ENCODE measurements at regions not wholly inside any gene's neighbourhood (a gene's known extent, or its start where the extent isn't known, plus 50 kb on each side); places are given as distances from the start of the nearest gene placed in this dataset.

DNA sequence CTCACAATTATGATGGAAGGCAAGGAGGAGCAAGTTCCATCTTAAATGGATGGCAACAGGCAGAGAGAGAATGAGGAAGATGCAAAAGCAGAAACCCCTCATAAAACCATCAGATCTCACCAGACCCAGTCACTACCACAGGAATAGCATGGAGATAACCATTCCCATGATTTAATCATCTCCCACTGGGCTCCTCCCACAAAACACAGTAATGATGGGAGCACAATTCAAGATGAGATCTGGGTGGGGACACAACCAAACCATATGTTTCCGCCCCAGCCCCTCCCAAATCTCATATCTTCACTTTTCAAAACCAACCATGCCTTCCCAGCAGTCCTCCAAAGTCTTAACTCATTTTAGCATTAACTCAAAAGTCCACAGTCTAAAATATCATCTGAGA lies 304.0 kb downstream of the TUSC1 start:
- CTCF ChIA-PET = no interaction called here
- TF ChIP-seq, protein P1, sequence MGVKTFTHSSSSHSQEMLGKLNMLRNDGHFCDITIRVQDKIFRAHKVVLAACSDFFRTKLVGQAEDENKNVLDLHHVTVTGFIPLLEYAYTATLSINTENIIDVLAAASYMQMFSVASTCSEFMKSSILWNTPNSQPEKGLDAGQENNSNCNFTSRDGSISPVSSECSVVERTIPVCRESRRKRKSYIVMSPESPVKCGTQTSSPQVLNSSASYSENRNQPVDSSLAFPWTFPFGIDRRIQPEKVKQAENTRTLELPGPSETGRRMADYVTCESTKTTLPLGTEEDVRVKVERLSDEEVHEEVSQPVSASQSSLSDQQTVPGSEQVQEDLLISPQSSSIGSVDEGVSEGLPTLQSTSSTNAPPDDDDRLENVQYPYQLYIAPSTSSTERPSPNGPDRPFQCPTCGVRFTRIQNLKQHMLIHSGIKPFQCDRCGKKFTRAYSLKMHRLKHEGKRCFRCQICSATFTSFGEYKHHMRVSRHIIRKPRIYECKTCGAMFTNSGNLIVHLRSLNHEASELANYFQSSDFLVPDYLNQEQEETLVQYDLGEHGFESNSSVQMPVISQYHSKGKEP (tag by site-specific recombination; IDR thresholded peaks at IDR 0.05) = no peak
- no peak for TF ChIP-seq RBAK (tag by site-specific recombination; IDR thresholded peaks at IDR 0.05)
- TF ChIP-seq ZNF677 (tag by site-specific recombination; IDR thresholded peaks at IDR 0.05) = no peak
- TF ChIP-seq ZNF596 (tag by site-specific recombination; IDR thresholded peaks at IDR 0.05) = no peak
- no peak for TF ChIP-seq ZNF791 (tag by site-specific recombination; IDR thresholded peaks at IDR 0.05)

DNA sequence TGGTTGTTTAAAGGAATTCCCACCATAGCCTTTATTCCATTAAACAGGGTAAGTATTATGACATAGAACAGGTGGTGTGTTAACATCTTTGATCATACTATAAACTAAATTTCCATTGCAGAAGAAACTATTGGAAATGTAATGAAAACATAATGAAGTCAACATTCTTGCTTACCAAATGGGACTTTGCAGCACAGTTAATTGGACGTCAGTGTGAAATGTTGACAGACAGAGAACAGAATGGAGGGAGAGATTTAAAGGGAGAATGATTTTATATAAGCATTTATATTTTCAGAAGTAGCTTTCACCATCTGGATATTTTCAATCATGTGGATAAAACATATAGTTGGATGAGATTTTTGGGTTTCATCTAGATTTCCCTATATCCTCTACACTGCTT lies 311.3 kb downstream of the TUSC1 start:
- ChIA-PET POLR2A (no interaction called here), CTCF (no interaction called here)
- no peak overlapping the region for H3K4me3 ChIP-seq (ENCODE audit: low read depth, low read length)
- H3K36me3 ChIP-seq (ENCODE audit: control insufficient read depth in 2 of 2, insufficient read depth in 1 of 2, low read length in 2 of 2) = no peaks in the 10 kb centered on the region
- TF ChIP-seq ZNF561 (tag by site-specific recombination; IDR thresholded peaks at IDR 0.05; ENCODE audit: borderline replicate concordance) (no peak), ZNF626 (tag by site-specific recombination; IDR thresholded peaks at IDR 0.05) (no peak)
- TF ChIP-seq, protein P2, sequence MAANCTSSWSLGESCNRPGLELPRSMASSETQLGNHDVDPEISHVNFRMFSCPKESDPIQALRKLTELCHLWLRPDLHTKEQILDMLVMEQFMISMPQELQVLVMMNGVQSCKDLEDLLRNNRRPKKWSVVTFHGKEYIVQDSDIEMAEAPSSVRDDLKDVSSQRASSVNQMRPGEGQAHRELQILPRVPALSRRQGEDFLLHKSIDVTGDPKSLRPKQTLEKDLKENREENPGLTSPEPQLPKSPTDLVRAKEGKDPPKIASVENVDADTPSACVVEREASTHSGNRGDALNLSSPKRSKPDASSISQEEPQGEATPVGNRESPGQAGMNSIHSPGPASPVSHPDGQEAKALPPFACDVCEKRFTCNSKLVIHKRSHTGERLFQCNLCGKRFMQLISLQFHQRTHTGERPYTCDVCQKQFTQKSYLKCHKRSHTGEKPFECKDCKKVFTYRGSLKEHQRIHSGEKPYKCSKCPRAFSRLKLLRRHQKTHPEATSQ (tag by site-specific recombination; IDR thresholded peaks at IDR 0.05) = no peak
- H3K27ac ChIP-seq (ENCODE audit: extremely low read depth, low read depth, low read length) = no peak overlapping the region
- no peaks in the 10 kb centered on the region for H3K9me3 ChIP-seq (ENCODE audit: control insufficient read depth, insufficient read depth, low read depth, low read length)
- no peaks in the 10 kb centered on the region for H3K4me1 ChIP-seq (ENCODE audit: control insufficient read depth, insufficient read depth, low read length)

More for the DNA sequence above, 304.0 kb downstream of the TUSC1 start:
- POLR2A ChIA-PET = no interaction called here
- no peaks in the 10 kb centered on the region for H3K9me3 ChIP-seq (ENCODE audit: control insufficient read depth, insufficient read depth, low read depth, low read length)
- H3K4me1 ChIP-seq (ENCODE audit: control insufficient read depth, insufficient read depth, low read length) = no peaks in the 10 kb centered on the region
- no peak overlapping the region for H3K27ac ChIP-seq (ENCODE audit: extremely low read depth, low read depth, low read length)
- H3K36me3 ChIP-seq (ENCODE audit: control insufficient read depth in 2 of 2, insufficient read depth in 1 of 2, low read length in 2 of 2) = no peaks in the 10 kb centered on the region
- no peak overlapping the region for H3K4me3 ChIP-seq (ENCODE audit: low read depth, low read length)

DNA sequence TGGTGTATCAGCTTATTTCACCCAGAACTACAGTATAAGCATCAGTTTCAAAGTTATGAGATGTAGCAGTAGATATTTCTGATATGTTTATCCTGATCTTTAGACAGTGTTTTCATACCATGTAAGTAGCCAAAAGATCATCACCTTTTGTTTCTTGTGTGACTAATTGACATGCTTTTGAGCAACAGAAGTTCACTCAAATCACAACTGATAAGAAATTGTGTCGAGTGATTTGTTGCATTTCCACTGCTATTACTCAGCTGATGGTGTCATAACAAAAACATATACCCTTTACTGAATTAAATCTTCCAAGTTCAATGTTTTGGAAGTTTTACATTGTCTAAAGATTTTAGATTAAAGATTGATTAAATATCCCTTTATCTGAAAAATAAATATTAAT lies 324.5 kb downstream of the TUSC1 start:
- Histone ChIP-seq H3K36me3 (ENCODE audit: control insufficient read depth in 2 of 2, insufficient read depth in 1 of 2, low read length in 2 of 2) (no peaks in the 10 kb centered on the region), H3K4me1 (ENCODE audit: control insufficient read depth, insufficient read depth, low read length) (no peaks in the 10 kb centered on the region)
- TF ChIP-seq ZNF391 (tag by site-specific recombination; IDR thresholded peaks at IDR 0.05; ENCODE audit: borderline replicate concordance, low read depth) (no peak), ZNF114 (tag by site-specific recombination; IDR thresholded peaks at IDR 0.05) (no peak), ZFP3 (tag by site-specific recombination; IDR thresholded peaks at IDR 0.05; ENCODE audit: low read depth) (no peak), ZFP37 (tag by site-specific recombination; IDR thresholded peaks at IDR 0.05) (no peak), ZNF202 (tag by site-specific recombination; IDR thresholded peaks at IDR 0.05; ENCODE audit: borderline replicate concordance) (no peak), ZNF555 (tag by site-specific recombination; conservative IDR thresholded peaks at IDR 0.05) (no peak), ZNF776 (tag by site-specific recombination; IDR thresholded peaks at IDR 0.05; ENCODE audit: borderline replicate concordance) (no peak), OVOL3 (tag by site-specific recombination; IDR thresholded peaks at IDR 0.05) (no peak), ZNF777 (tag by site-specific recombination; IDR thresholded peaks at IDR 0.05; ENCODE audit: borderline replicate concordance) (no peak), ZBTB48 (tag by site-specific recombination; IDR thresholded peaks at IDR 0.05) (no peak), ZNF785 (tag by site-specific recombination; IDR thresholded peaks at IDR 0.05) (no peak), ZNF324 (tag by site-specific recombination; IDR thresholded peaks at IDR 0.05) (no peak)
- TF ChIP-seq, protein P3, sequence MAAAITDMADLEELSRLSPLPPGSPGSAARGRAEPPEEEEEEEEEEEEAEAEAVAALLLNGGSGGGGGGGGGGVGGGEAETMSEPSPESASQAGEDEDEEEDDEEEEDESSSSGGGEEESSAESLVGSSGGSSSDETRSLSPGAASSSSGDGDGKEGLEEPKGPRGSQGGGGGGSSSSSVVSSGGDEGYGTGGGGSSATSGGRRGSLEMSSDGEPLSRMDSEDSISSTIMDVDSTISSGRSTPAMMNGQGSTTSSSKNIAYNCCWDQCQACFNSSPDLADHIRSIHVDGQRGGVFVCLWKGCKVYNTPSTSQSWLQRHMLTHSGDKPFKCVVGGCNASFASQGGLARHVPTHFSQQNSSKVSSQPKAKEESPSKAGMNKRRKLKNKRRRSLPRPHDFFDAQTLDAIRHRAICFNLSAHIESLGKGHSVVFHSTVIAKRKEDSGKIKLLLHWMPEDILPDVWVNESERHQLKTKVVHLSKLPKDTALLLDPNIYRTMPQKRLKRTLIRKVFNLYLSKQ (tag by site-specific recombination; IDR thresholded peaks at IDR 0.05; ENCODE audit: borderline replicate concordance) = no peak

More for the DNA sequence above, 324.5 kb downstream of the TUSC1 start:
- ChIA-PET POLR2A (no interaction called here), CTCF (interaction anchor here (0.6 kb wide), 1 partner anchor 152 kb away, joined by 4 read pairs; no protein-coding TSS in a partner anchor)
- Histone ChIP-seq H3K9me3 (ENCODE audit: control insufficient read depth, insufficient read depth, low read depth, low read length) (no peaks in the 10 kb centered on the region), H3K27ac (ENCODE audit: extremely low read depth, low read depth, low read length) (no peak overlapping the region), H3K4me3 (ENCODE audit: low read depth, low read length) (no peak overlapping the region)

Data from HEK293 (cell line).